Astrocyte (in vitro differentiated cells and primary cell): ENCODE measurements at regions not wholly inside any gene's neighbourhood (a gene's known extent, or its start where the extent isn't known, plus 50 kb on each side); places are given as distances from the start of the nearest gene placed in this dataset.

Experiments
- CTCF ChIP-seq: IDR thresholded peaks from 2 replicates; pipeline ENCODE4 v1.5.1; 2011; ENCODE audit warnings: low read depth, mild to moderate bottlenecking, inconsistent platforms, low read length, moderate library complexity; ENCODE audit not compliant: insufficient read depth
- EZH2 ChIP-seq: IDR thresholded peaks from 2 replicates; pipeline ENCODE4 v1.6.1; 2012; ENCODE audit warnings: mild to moderate bottlenecking, low read length, inconsistent platforms; ENCODE audit not compliant: insufficient read depth

GRCh38 chr2:59502981-59503380 is 1050.5 kb downstream of the BCL11A start:
- no peak for TF ChIP-seq CTCF
- TF ChIP-seq EZH2 = no peak
